OCI-LY7 (cell line): ENCODE measurements at regions not wholly inside any gene's neighbourhood (a gene's known extent, or its start where the extent isn't known, plus 50 kb on each side); places are given as distances from the start of the nearest gene placed in this dataset.

Experiments
- BruUV-seq: library from RNA; stranded (reverse); fragments of 400-500 nt; replicated peaks from 2 replicates; lab custom pipeline; 2021; lab: Mats Ljungman, UMichigan
- CTCF ChIA-PET: fragments of 300-600 bp; sonication (Branson Sonifier 250); formaldehyde crosslinking; loops from one replicate; lab custom pipeline; 2022; ENCODE audit warnings: antibody characterized with exemption; ENCODE audit not compliant: unreplicated experiment; lab: Charles Lee
- POLR2A ChIA-PET: fragments of 300-600 bp; sonication (Branson Sonifier 250); formaldehyde crosslinking; loops from one replicate; lab custom pipeline; 2022; ENCODE audit warnings: antibody characterized with exemption; lab: Charles Lee
- DNase-seq: peaks from one replicate; pipeline ENCODE4 v3.0.0-alpha.2; 2015; ENCODE audit warnings: low spot score
- H2AFZ ChIP-seq: fragments of 200-600 bp; sonication (generic), shearing (Covaris generic); 2 replicates; pipeline ENCODE4 v1.6.1; 2014; ENCODE audit warnings: mild to moderate bottlenecking, antibody characterized with exemption, low read length, moderate library complexity
- H3K27ac ChIP-seq: fragments of 200-600 bp; sonication (generic); 2 replicates; pipeline ENCODE4 v1.5.1; 2014; ENCODE audit warnings: mixed run types, low read depth, mild to moderate bottlenecking, moderate library complexity, low read length, inconsistent platforms; ENCODE audit not compliant: poor library complexity, severe bottlenecking
- H3K36me3 ChIP-seq: fragments of 200-600 bp; sonication (generic); 2 replicates; pipeline ENCODE4 v1.6.1; 2014; ENCODE audit warnings: mild to moderate bottlenecking, antibody characterized with exemption, low read length, moderate library complexity, mixed read lengths; ENCODE audit not compliant: insufficient read depth
- H3K4me1 ChIP-seq: fragments of 200-600 bp; sonication (generic); 2 replicates; pipeline ENCODE4 v1.5.1; 2014; ENCODE audit warnings: mild to moderate bottlenecking, low read length; ENCODE audit not compliant: insufficient read depth, poor library complexity, severe bottlenecking
- H3K4me2 ChIP-seq: fragments of 200-600 bp; sonication (generic); 2 replicates; pipeline ENCODE4 v1.6.1; 2014; ENCODE audit warnings: mild to moderate bottlenecking, low read length
- H3K4me3 ChIP-seq: fragments of 200-600 bp; sonication (generic); 2 replicates; pipeline ENCODE4 v1.5.1; 2014; ENCODE audit warnings: mild to moderate bottlenecking, low read depth, low read length; ENCODE audit not compliant: poor library complexity, severe bottlenecking
- H3K79me2 ChIP-seq: fragments of 200-600 bp; sonication (generic); 2 replicates; pipeline ENCODE4 v1.6.1; 2016; ENCODE audit warnings: low read depth, mild to moderate bottlenecking, low read length, moderate library complexity, mixed read lengths; ENCODE audit not compliant: insufficient read depth
- H3K9me2 ChIP-seq: fragments of 200-600 bp; sonication (generic); 2 replicates; pipeline ENCODE4 v1.6.1; 2016; ENCODE audit warnings: mild to moderate bottlenecking, low read length, mixed read lengths; ENCODE audit not compliant: insufficient read depth
- H3K9me3 ChIP-seq: fragments of 200-600 bp; sonication (generic); 2 replicates; pipeline ENCODE4 v1.6.1; 2014; ENCODE audit warnings: mild to moderate bottlenecking, mixed run types, low read length, mixed read lengths
- H4K20me1 ChIP-seq: fragments of 200-600 bp; sonication (generic); 2 replicates; pipeline ENCODE4 v1.6.1; 2014; ENCODE audit warnings: mild to moderate bottlenecking, antibody characterized with exemption, low read length, moderate library complexity, mixed read lengths; ENCODE audit not compliant: insufficient read depth
- CTCF ChIP-seq: fragments of 200-600 bp; sonication (generic); conservative IDR thresholded peaks from 2 replicates; pipeline ENCODE4 v1.5.1; 2014; ENCODE audit warnings: mild to moderate bottlenecking, antibody characterized with exemption, low read length, moderate library complexity, mixed read lengths
- EZH2phosphoT487 ChIP-seq: fragments of 200-600 bp; sonication (generic); IDR thresholded peaks from 2 replicates; pipeline ENCODE4 v1.6.1; 2018; ENCODE audit warnings: low read depth, borderline replicate concordance, mild to moderate bottlenecking, mixed run types, antibody characterized with exemption, low read length, moderate library complexity, mixed read lengths
- intact Hi-C: fragments of 100-400 bp; cut with micrococcal nuclease; formaldehyde crosslinking; loops from one replicate; pipeline ENCODE4 v1.10.0; 2022; ENCODE audit not compliant: unreplicated experiment

- no TSS peak for BruUV-seq
- no peak for DNase-seq
- no peaks in the 10 kb centered on the region for H4K20me1 ChIP-seq
- POLR2A ChIA-PET, result interaction anchor here (0.6 to 0.7 kb wide), 2 partner anchors 569 to 737 kb away, joined by 3 read pairs; no protein-coding TSS in a partner anchor
- intact Hi-C loops, result no loop called here
- H3K79me2 ChIP-seq, result no peaks in the 10 kb centered on the region
- H3K4me2 ChIP-seq, result no peak overlapping the region
- H2AFZ ChIP-seq, result no peak overlapping the region
- H3K9me2 ChIP-seq, result no peaks in the 10 kb centered on the region
- no peak overlapping the region for H3K27ac ChIP-seq
- no peak overlapping the region for H3K4me3 ChIP-seq
- no peaks in the 10 kb centered on the region for H3K4me1 ChIP-seq
- TF ChIP-seq CTCF, result no peak
- no peak for TF ChIP-seq EZH2phosphoT487
- H3K9me3 ChIP-seq, result no peaks in the 10 kb centered on the region
- H3K36me3 ChIP-seq, result no peaks in the 10 kb centered on the region
- CTCF ChIA-PET, result no interaction called here
Measured at GRCh38 chr2:81334046-81334445, 1029.5 kb upstream of the LRRTM1 start.

GRCh38 chr2:81328968-81329367 is 1024.4 kb upstream of the LRRTM1 start:
- Histone ChIP-seq H3K4me1 (no peaks in the 10 kb centered on the region), H3K27ac (no peak overlapping the region), H3K79me2 (no peaks in the 10 kb centered on the region), H3K36me3 (no peaks in the 10 kb centered on the region), H4K20me1 (no peaks in the 10 kb centered on the region), H3K4me2 (no peak overlapping the region), H3K4me3 (no peak overlapping the region), H2AFZ (no peak overlapping the region), H3K9me3 (no peaks in the 10 kb centered on the region), H3K9me2 (no peaks in the 10 kb centered on the region)
- intact Hi-C loops, result no loop called here
- TF ChIP-seq EZH2phosphoT487 (no peak), CTCF (no peak)
- ChIA-PET CTCF (no interaction called here), POLR2A (no interaction called here)
- DNase-seq, result no peak
- no TSS peak for BruUV-seq

- Histone ChIP-seq H3K4me1 (no peaks in the 10 kb centered on the region), H3K27ac (no peak overlapping the region), H3K4me3 (no peak overlapping the region), H4K20me1 (no peaks in the 10 kb centered on the region), H3K9me2 (no peaks in the 10 kb centered on the region), H3K9me3 (no peaks in the 10 kb centered on the region), H2AFZ (no peak overlapping the region), H3K36me3 (no peaks in the 10 kb centered on the region), H3K79me2 (no peaks in the 10 kb centered on the region), H3K4me2 (no peak overlapping the region)
- ChIA-PET CTCF (no interaction called here), POLR2A (no interaction called here)
- no TSS peak for BruUV-seq
- no peak for DNase-seq
- no peak for TF ChIP-seq CTCF
- intact Hi-C loops, result no loop called here
Measured at GRCh38 chr2:81327911-81328310, 1023.4 kb upstream of the LRRTM1 start.
